Caco-2 (cell line): ENCODE measurements at regions not wholly inside any gene's neighbourhood (a gene's known extent, or its start where the extent isn't known, plus 50 kb on each side); places are given as distances from the start of the nearest gene placed in this dataset.

Experiments
- BruUV-seq: library from RNA; stranded (reverse); fragments of 400-500 nt; replicated peaks from 2 replicates; lab custom pipeline; 2021; lab: Mats Ljungman, UMichigan
- CTCF ChIA-PET: fragments of 300-600 bp; sonication (Branson Sonifier 250); formaldehyde crosslinking; loops from one replicate; lab custom pipeline; 2022; ENCODE audit warnings: antibody characterized with exemption; lab: Charles Lee
- POLR2A ChIA-PET: fragments of 300-600 bp; sonication (Branson Sonifier 250); formaldehyde crosslinking; loops from one replicate; lab custom pipeline; 2022; ENCODE audit warnings: antibody characterized with exemption; lab: Charles Lee
- DNase-seq, 2 experiments: peaks; one replicate each; pipeline versions ENCODE4 v3.0.0 to v3.0.0-alpha.2; 2020 to 2022
- H3K27me3 ChIP-seq: replicated peaks from 2 replicates; pipeline ENCODE4 v1.6.0; 2011; ENCODE audit warnings: low read length; ENCODE audit not compliant: control insufficient read depth, insufficient read depth
- H3K36me3 ChIP-seq: 2 replicates; pipeline ENCODE4 v1.5.1; 2011; ENCODE audit warnings: low read length; ENCODE audit not compliant: control insufficient read depth, insufficient read depth
- H3K4me1 ChIP-seq: fragments of 250-450 bp; sonication (Bioruptor Pico); 2 replicates; pipeline ENCODE4 v1.5.1; 2020; ENCODE audit warnings: mild to moderate bottlenecking
- H3K4me3 ChIP-seq: 2 replicates; pipeline ENCODE4 v1.5.1; 2011; ENCODE audit warnings: low read depth, mild to moderate bottlenecking, control low read depth, low read length
- H3K9me3 ChIP-seq: fragments of 250-450 bp; sonication (Bioruptor Pico); 2 replicates; pipeline ENCODE4 v1.5.1; 2020; ENCODE audit warnings: mild to moderate bottlenecking, moderate library complexity
- H3K27ac Mint-ChIP-seq: one replicate; pipeline ENCODE4 v1.8.0; 2022; ENCODE audit warnings: mixed read lengths; ENCODE audit not compliant: unreplicated experiment
- H3K27me3 Mint-ChIP-seq: one replicate; pipeline ENCODE4 v1.8.0; 2022; ENCODE audit warnings: mixed read lengths; ENCODE audit not compliant: insufficient read depth, unreplicated experiment
- H3K36me3 Mint-ChIP-seq: one replicate; pipeline ENCODE4 v1.8.0; 2022; ENCODE audit warnings: mild to moderate bottlenecking, mixed read lengths; ENCODE audit not compliant: insufficient read depth, unreplicated experiment
- H3K4me1 Mint-ChIP-seq: one replicate; pipeline ENCODE4 v1.8.0; 2022; ENCODE audit warnings: low read depth, mixed read lengths; ENCODE audit not compliant: unreplicated experiment
- H3K4me3 Mint-ChIP-seq: one replicate; pipeline ENCODE4 v1.8.0; 2022; ENCODE audit warnings: mild to moderate bottlenecking, moderate library complexity, mixed read lengths; ENCODE audit not compliant: unreplicated experiment
- H3K9me3 Mint-ChIP-seq: one replicate; pipeline ENCODE4 v1.8.0; 2022; ENCODE audit warnings: mixed read lengths; ENCODE audit not compliant: unreplicated experiment
- CTCF ChIP-seq, 2 experiments: fragments of 200-600 bp in 1 of 2; IDR thresholded peaks; 1 replicate in 1 of 2; 2 replicates in 1 of 2; pipeline versions ENCODE4 v1.5.1 to v1.8.0; 2011 to 2022; ENCODE audit warnings: antibody characterized with exemption in 1 of 2, control low read depth in 1 of 2, inconsistent platforms in 1 of 2, low read depth in 1 of 2, low read length in 1 of 2, mild to moderate bottlenecking in 1 of 2, moderate library complexity in 1 of 2; ENCODE audit not compliant: insufficient read depth in 1 of 2, severe bottlenecking in 1 of 2, unreplicated experiment in 1 of 2
- intact Hi-C: fragments of 100-400 bp; cut with micrococcal nuclease; formaldehyde crosslinking; loops from one replicate; pipeline ENCODE4 v1.10.0; 2022; ENCODE audit not compliant: unreplicated experiment

GRCh38 chr1:162992945-162993344, 76.2 kb upstream of the RGS4 start:
- no peaks in the 10 kb centered on the region for H3K36me3 Mint-ChIP-seq
- intact Hi-C loops: no loop called here
- CTCF ChIA-PET: no interaction called here
- no peaks in the 10 kb centered on the region for H3K9me3 Mint-ChIP-seq
- no peak overlapping the region for H3K27ac Mint-ChIP-seq
- Histone ChIP-seq H3K4me3 (no peak overlapping the region), H3K36me3 (no peaks in the 10 kb centered on the region), H3K4me1 (no peaks in the 10 kb centered on the region), H3K9me3 (no peaks in the 10 kb centered on the region), H3K27me3 (no peaks in the 10 kb centered on the region)
- POLR2A ChIA-PET: no interaction called here
- no TSS peak for BruUV-seq
- H3K4me3 Mint-ChIP-seq: no peak overlapping the region
- no peak for DNase-seq
- peaks cover 11% of the 10 kb centered on the region for H3K27me3 Mint-ChIP-seq
- no peak for TF ChIP-seq CTCF (IDR thresholded peaks at IDR 0.05; ENCODE audit: insufficient read depth in 1 of 2, low read depth in 1 of 2, low read length in 1 of 2, severe bottlenecking in 1 of 2, unreplicated experiment in 1 of 2)
- no peaks in the 10 kb centered on the region for H3K4me1 Mint-ChIP-seq

GRCh38 chr1:162991444-162991843, 77.7 kb upstream of the RGS4 start:
- Histone ChIP-seq H3K4me3 (no peak overlapping the region), H3K27me3 (no peaks in the 10 kb centered on the region), H3K9me3 (no peaks in the 10 kb centered on the region), H3K4me1 (no peaks in the 10 kb centered on the region), H3K36me3 (no peaks in the 10 kb centered on the region)
- CTCF ChIA-PET: no interaction called here
- Mint-ChIP-seq H3K9me3 (no peaks in the 10 kb centered on the region), H3K4me3 (no peak overlapping the region), H3K4me1 (no peaks in the 10 kb centered on the region), H3K36me3 (no peaks in the 10 kb centered on the region), H3K27ac (no peak overlapping the region), H3K27me3 (peaks cover 11% of the 10 kb centered on the region)
- no TSS peak for BruUV-seq
- POLR2A ChIA-PET: no interaction called here
- DNase-seq: no peak
- TF ChIP-seq CTCF (IDR thresholded peaks at IDR 0.05; ENCODE audit: insufficient read depth in 1 of 2, low read depth in 1 of 2, low read length in 1 of 2, severe bottlenecking in 1 of 2, unreplicated experiment in 1 of 2): no peak
- intact Hi-C loops: no loop called here

GRCh38 chr1:162990665-162991064, 78.5 kb upstream of the RGS4 start:
- Histone ChIP-seq H3K9me3 (no peaks in the 10 kb centered on the region), H3K36me3 (no peaks in the 10 kb centered on the region), H3K4me1 (no peaks in the 10 kb centered on the region), H3K4me3 (no peak overlapping the region), H3K27me3 (no peaks in the 10 kb centered on the region)
- Mint-ChIP-seq H3K4me3 (no peak overlapping the region), H3K4me1 (no peaks in the 10 kb centered on the region), H3K9me3 (no peaks in the 10 kb centered on the region), H3K27ac (no peak overlapping the region), H3K27me3 (peaks cover 11% of the 10 kb centered on the region), H3K36me3 (no peaks in the 10 kb centered on the region)
- BruUV-seq: no TSS peak
- TF ChIP-seq CTCF (IDR thresholded peaks at IDR 0.05; ENCODE audit: insufficient read depth in 1 of 2, low read depth in 1 of 2, low read length in 1 of 2, severe bottlenecking in 1 of 2, unreplicated experiment in 1 of 2): no peak
- DNase-seq: no peak
- ChIA-PET POLR2A (no interaction called here), CTCF (no interaction called here)
- intact Hi-C loops: no loop called here
